ENCODE measurements at regions not wholly inside any gene's neighbourhood (a gene's known extent, or its start where the extent isn't known, plus 50 kb on each side); places are given as distances from the start of the nearest gene placed in this dataset.
"Not testable (repeated sequence)": the region's sequence is repeated elsewhere in the genome, so short reads cannot be mapped to it uniquely, and the experiment has no call there.

GRCh38 chr3:139196146-139196545, 147.7 kb upstream of the MRPS22 start:
- TF ChIP-seq ZNF431 (CRISPR knock-in tag; IDR thresholded peaks at IDR 0.05); SAFB2 (IDR thresholded peaks at IDR 0.05; ENCODE audit: borderline replicate concordance, low read depth, low read length, severe bottlenecking); ZNF764 (CRISPR knock-in tag; IDR thresholded peaks at IDR 0.05; ENCODE audit: low read depth); POLR2A (conservative IDR thresholded peaks at IDR 0.05); FOXA1 (IDR thresholded peaks at IDR 0.05; ENCODE audit: borderline replicate concordance); GTF2F1 (IDR thresholded peaks at IDR 0.05; ENCODE audit: low read depth, low read length); ZNF23 (CRISPR knock-in tag; IDR thresholded peaks at IDR 0.05); ILK (tag; IDR thresholded peaks at IDR 0.05; ENCODE audit: borderline replicate concordance, low read depth): not testable (repeated sequence)
